ENCODE measurements at regions not wholly inside any gene's neighbourhood (a gene's known extent, or its start where the extent isn't known, plus 50 kb on each side); places are given as distances from the start of the nearest gene placed in this dataset.

- Histone ChIP-seq H3K27me3 (ENCODE audit: control insufficient read depth in 1 of 2, insufficient read depth in 2 of 2, low read length in 2 of 2) (no peaks in the 10 kb centered on the region), H2AFZ (ENCODE audit: low read length) (no peak overlapping the region), H3K79me2 (ENCODE audit: insufficient read depth, low read length) (no peaks in the 10 kb centered on the region), H3K4me2 (ENCODE audit: low read depth, low read length) (no peak overlapping the region), H4K20me1 (ENCODE audit: insufficient read depth, low read length) (no peaks in the 10 kb centered on the region), H3K4me1 (ENCODE audit: insufficient read depth, low read length) (no peaks in the 10 kb centered on the region), H3K4me3 (replicated peaks in 1 of 3; ENCODE audit: insufficient read depth in 1 of 3, low read depth in 2 of 3, low read length in 3 of 3) (no peak overlapping the region), H3K36me3 (replicated peaks in 1 of 2; ENCODE audit: control insufficient read depth in 1 of 2, insufficient read depth in 2 of 2, low read length in 2 of 2) (no peaks in the 10 kb centered on the region), H3K27ac (ENCODE audit: extremely low read length, insufficient read depth, low read length) (no peak overlapping the region), H3K9ac (ENCODE audit: insufficient read depth, low read depth, low read length) (no peak overlapping the region), H3K9me3 (ENCODE audit: low read length) (no peaks in the 10 kb centered on the region)
- POLR2A ChIA-PET = no interaction called here
- in situ Hi-C loops (cut with HindIII; ENCODE audit: extremely low pct_ligation_motif_present, low pct_unique_long_range_greater_than_20kb) (no loop called here), intact Hi-C loops (cut with micrococcal nuclease; ENCODE audit: unreplicated experiment) (no loop called here)
- WGBS (ENCODE audit: low lambda C conversion rate) = 0% methylated on average over 1 of the region's 1 CpG
- ATAC-seq (no peak), DNase-seq (ENCODE audit: low spot score) (no peak), FAIRE-seq (no peak)
- no peak for TF ChIP-seq ASH2L (IDR thresholded peaks at IDR 0.05; ENCODE audit: insufficient read length, low read depth, low read length)
- no peak for TF ChIP-seq KDM5A (IDR thresholded peaks at IDR 0.05; ENCODE audit: borderline replicate concordance, low read length)
- BruUV-seq (replicated peaks) = no TSS peak
- CTCF ChIA-PET (ENCODE audit: low intra/inter-chr PET ratio, low total read pairs) = no interaction called here
Observed at GRCh38 chr6:105769197-105769596, 316.9 kb upstream of the PRDM1 start.

- Histone ChIP-seq H3K4me1 (ENCODE audit: insufficient read depth, low read length) (no peaks in the 10 kb centered on the region), H3K79me2 (ENCODE audit: insufficient read depth, low read length) (no peaks in the 10 kb centered on the region), H3K4me3 (replicated peaks in 1 of 3; ENCODE audit: insufficient read depth in 1 of 3, low read depth in 2 of 3, low read length in 3 of 3) (no peak overlapping the region), H3K36me3 (replicated peaks in 1 of 2; ENCODE audit: control insufficient read depth in 1 of 2, insufficient read depth in 2 of 2, low read length in 2 of 2) (no peaks in the 10 kb centered on the region), H3K9me3 (ENCODE audit: low read length) (no peaks in the 10 kb centered on the region), H4K20me1 (ENCODE audit: insufficient read depth, low read length) (no peaks in the 10 kb centered on the region), H3K27me3 (ENCODE audit: control insufficient read depth in 1 of 2, insufficient read depth in 2 of 2, low read length in 2 of 2) (no peaks in the 10 kb centered on the region), H3K9ac (ENCODE audit: insufficient read depth, low read depth, low read length) (no peak overlapping the region), H2AFZ (ENCODE audit: low read length) (no peak overlapping the region), H3K4me2 (ENCODE audit: low read depth, low read length) (no peak overlapping the region), H3K27ac (ENCODE audit: extremely low read length, insufficient read depth, low read length) (no peak overlapping the region)
- CTCF ChIA-PET (ENCODE audit: low intra/inter-chr PET ratio, low total read pairs) = no interaction called here
- in situ Hi-C loops (cut with HindIII; ENCODE audit: extremely low pct_ligation_motif_present, low pct_unique_long_range_greater_than_20kb) = no loop called here
- DNase-seq (ENCODE audit: low spot score) (no peak), FAIRE-seq (no peak), ATAC-seq (no peak)
- POLR2A ChIA-PET = no interaction called here
- 1% methylated on average over 3 of the region's 3 CpGs for WGBS (ENCODE audit: low lambda C conversion rate)
- BruUV-seq (replicated peaks) = no TSS peak
- intact Hi-C loops (cut with micrococcal nuclease; ENCODE audit: unreplicated experiment) = no loop called here
- TF ChIP-seq ZNF235 (CRISPR knock-in tag; IDR thresholded peaks at IDR 0.05; ENCODE audit: borderline replicate concordance) = no peak
- no peak for TF ChIP-seq ZNF761 (CRISPR knock-in tag; conservative IDR thresholded peaks at IDR 0.05)
- no peak for TF ChIP-seq KAT2B (IDR thresholded peaks at IDR 0.05; ENCODE audit: borderline replicate concordance, low read depth, low read length)
- TF ChIP-seq ZXDC (CRISPR knock-in tag; IDR thresholded peaks at IDR 0.05) = no peak
- TF ChIP-seq MXD4 (CRISPR knock-in tag; IDR thresholded peaks at IDR 0.05) = no peak
- TF ChIP-seq ZNF597 (CRISPR knock-in tag; IDR thresholded peaks at IDR 0.05) = no peak
- TF ChIP-seq RNF219 (CRISPR knock-in tag; IDR thresholded peaks at IDR 0.05) = no peak
- TF ChIP-seq SMAD1 (CRISPR knock-in tag; IDR thresholded peaks at IDR 0.05; ENCODE audit: borderline replicate concordance, low read depth) = no peak
- no peak for TF ChIP-seq CHD2 (IDR thresholded peaks at IDR 0.05; ENCODE audit: low read depth, low read length)
- TF ChIP-seq PBX3 (CRISPR knock-in tag; IDR thresholded peaks at IDR 0.05; ENCODE audit: borderline replicate concordance) = no peak
Observed at GRCh38 chr6:105767541-105767940, 318.6 kb upstream of the PRDM1 start.
